ENCODE measurements at regions not wholly inside any gene's neighbourhood (a gene's known extent, or its start where the extent isn't known, plus 50 kb on each side); places are given as distances from the start of the nearest gene placed in this dataset.
"Not testable (repeated sequence)": the region's sequence is repeated elsewhere in the genome, so short reads cannot be mapped to it uniquely, and the experiment has no call there.

- intact Hi-C loops (cut with DNase I); DNase-seq: not testable (repeated sequence)
These were observed 280.1 kb upstream of the G2E3 start for GRCh38 chr14:30278856-30279255.

GRCh38 chr14:30283822-30284446, 275.0 kb upstream of the G2E3 start:
- intact Hi-C loops (cut with DNase I) = no loop called here

GRCh38 chr14:30284808-30285207, 274.1 kb upstream of the G2E3 start:
- intact Hi-C loops (cut with DNase I) = no loop called here
- DNase-seq = no peak

More at GRCh38 chr14:30283822-30284446, 275.0 kb upstream of the G2E3 start:
- DNase-seq = peak in 25 of 42 donors; percentile 8 to 65 (median 40)

GRCh38 chr14:30287579-30288445, 271.1 kb upstream of the G2E3 start:
- no peak for DNase-seq
- intact Hi-C loops (cut with DNase I) = no loop called here

GRCh38 chr14:30290001-30290400, 269.0 kb upstream of the G2E3 start:
- intact Hi-C loops (cut with DNase I) = no loop called here
- DNase-seq = no peak

DNA sequence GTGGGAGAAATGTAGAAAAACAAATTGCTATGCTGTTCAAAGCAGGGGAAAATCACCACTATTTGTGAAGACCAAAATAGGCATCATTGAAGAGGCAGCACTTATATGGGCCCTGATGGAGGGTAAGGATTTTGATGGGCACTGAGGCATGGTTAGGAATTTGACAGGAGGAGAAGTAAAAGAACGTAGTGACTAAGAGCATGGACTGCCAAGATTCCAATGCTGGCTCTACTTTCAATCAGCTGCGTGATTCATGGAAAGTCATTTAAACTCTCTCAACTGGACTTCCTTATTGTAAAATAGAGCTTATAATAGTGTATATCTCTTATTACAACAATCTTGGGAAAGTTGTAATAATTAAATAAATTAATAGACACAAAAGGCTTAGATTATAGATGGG, 267.7 kb upstream of the G2E3 start:
- intact Hi-C loops (cut with DNase I) = no loop called here
- no peak for DNase-seq

DNA sequence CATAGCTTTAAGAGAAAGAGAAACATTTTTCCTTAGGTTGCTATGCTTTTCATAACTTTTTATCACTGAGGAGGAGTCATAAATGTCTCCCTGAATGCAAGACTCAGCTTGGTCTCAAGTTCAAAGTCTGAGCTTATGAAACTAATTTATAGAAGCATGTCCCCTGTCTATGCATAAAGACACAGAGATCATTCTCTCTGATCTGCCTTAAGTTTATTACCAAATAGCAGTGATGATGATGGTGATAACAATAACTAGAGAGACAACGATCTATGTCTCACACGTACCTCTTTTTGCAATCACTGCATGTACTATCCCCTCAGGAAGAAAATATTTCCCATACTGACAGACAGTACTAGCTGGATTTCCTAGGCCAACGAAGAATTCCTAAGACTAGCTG, 266.4 kb upstream of the G2E3 start:
- intact Hi-C loops (cut with DNase I) = no loop called here
- DNase-seq = no peak

DNA sequence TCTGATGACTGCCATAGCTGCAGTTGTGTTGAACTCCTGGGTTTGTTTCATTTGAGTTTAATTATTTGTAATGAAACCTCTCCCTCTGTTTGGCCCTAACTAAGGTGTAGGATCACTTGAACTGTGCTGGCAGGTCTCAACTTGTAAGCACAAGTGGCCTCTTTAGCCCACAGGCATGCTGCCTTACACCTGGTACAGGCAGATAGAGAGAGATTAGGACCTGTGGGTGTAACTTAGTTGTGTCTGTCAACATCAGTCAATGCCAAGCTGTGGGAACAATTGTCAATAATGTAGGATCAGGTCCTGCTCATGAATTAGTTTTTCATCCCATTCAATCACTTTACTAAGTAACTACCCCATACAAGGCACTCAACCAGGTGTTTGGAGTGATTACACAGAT, 263.0 kb upstream of the G2E3 start:
- DNase-seq = no peak
- intact Hi-C loops (cut with DNase I) = no loop called here

DNA sequence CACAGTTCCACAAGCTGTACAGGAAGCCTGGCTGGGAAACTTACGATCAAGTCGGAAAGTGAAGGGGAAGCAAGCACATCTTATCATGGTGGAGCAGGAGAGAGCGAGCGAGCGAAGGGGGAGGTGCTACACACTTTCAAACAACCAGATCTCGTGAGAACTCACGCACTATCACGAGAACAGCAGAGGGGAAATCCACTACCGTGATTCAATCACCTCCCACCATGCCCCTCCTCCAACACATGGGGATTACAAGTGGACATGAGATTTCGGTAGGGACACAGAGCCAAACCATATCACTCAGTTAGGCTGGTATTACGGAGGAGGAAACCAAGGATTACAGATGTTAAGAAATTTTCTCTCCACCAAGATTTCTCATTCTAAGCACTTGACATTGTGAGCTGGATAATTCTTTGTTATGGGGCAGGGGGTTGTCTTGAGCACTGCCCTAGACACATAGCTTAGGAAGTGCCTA, 262.0 kb upstream of the G2E3 start:
- DNase-seq = no peak
- intact Hi-C loops (cut with DNase I) = no loop called here

DNA sequence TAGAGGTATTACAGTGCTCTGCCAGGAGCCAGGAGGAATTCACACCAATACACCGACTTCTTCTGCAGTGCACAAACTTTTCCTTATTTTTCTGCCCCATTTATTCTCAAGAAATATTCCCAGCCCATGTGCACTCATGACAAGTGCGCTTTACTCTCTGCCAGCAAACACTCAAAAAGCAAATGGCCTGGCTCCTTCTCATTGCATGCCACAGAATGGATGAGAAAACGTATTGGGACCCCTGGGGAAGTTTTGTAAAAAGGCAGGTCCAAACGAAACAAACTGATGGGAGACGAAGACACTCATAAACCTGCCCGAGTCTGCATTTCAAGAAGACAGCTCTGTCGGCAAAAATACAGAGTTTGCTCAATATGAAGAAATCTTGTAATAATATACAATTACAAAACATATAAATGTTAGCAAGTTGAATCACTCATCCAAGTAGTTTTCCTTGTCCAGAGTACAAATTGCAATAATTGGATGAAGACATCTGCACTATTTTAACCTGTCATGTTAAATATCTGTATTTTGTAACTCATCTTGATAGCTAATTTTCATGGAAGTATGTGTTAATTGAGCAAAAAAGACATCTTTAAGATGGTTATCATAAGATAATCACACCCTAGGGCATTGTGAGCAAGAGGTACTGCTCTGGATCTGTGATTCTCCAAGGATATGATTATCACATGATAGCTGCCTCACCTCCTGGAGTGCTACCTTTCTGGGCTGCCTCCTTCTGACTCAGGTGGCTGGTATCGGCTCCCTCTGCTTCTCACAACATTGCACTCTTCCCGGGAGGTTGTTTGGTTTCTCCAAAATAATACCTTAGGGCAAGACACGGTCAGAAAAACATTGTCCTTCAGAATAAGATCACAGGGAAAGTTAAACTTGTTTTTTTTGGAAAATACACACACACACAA, 260.8 kb upstream of the G2E3 start:
- no peak for DNase-seq
- intact Hi-C loops (cut with DNase I) = no loop called here

- DNase-seq = no peak
- intact Hi-C loops (cut with DNase I) = no loop called here
These were observed 259.0 kb upstream of the G2E3 start for GRCh38 chr14:30299915-30300314.

- DNase-seq = no peak
These were observed 255.6 kb upstream of the G2E3 start for GRCh38 chr14:30303350-30303749.

GRCh38 chr14:30305346-30305745, 253.6 kb upstream of the G2E3 start:
- intact Hi-C loops (cut with DNase I) = no loop called here
- DNase-seq = no peak

More at GRCh38 chr14:30303350-30303749, 255.6 kb upstream of the G2E3 start:
- intact Hi-C loops (cut with DNase I) = no loop called here

DNA sequence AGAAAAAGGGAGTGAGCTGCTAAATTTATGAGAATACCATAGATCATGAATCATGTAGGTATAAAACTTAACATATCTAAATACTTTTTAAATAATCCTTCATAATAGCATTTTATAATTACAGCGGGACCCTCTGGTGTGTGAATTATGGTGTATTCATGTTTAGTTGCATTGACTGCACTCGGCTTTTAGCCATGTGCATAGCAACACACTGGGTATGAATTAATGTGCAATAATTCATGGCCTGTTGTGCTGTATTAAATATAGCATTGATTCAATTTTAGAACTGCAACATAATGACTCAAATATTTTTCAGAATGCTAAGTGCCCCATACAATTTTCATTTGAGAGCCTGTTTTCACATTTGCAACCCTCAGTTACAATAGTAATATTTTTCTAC, 249.6 kb upstream of the G2E3 start:
- DNase-seq = no peak
- intact Hi-C loops (cut with DNase I) = no loop called here

GRCh38 chr14:30312214-30312613, 246.7 kb upstream of the G2E3 start:
- no peak for DNase-seq

DNA sequence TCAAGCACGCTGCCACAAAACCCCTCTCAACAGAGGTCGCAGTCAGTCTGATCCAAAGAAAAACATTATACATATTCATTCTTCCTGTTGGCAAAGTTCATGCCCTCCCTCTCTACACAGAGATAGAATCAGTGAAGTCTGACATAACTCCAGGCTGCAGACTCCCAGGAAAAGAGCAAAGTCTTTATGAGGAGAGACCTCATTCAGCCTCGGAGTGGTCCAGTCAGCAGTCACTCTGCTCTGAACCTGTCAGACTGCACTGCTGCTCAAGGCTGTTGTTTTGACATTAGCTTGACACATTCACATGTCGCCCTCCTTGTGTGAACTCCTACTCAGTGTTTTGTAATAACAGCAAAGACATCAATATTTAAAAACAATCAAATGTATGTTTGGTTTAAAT, 241.2 kb upstream of the G2E3 start:
- no peak for DNase-seq
- intact Hi-C loops (cut with DNase I) = loop anchor here (2.0 kb wide), 1 partner anchor 39 kb away; no protein-coding TSS in a partner anchor

More at GRCh38 chr14:30312214-30312613, 246.7 kb upstream of the G2E3 start:
- intact Hi-C loops (cut with DNase I) = no loop called here

GRCh38 chr14:30322819-30323218, 236.1 kb upstream of the G2E3 start:
- intact Hi-C loops (cut with DNase I) = no loop called here
- no peak for DNase-seq

DNA sequence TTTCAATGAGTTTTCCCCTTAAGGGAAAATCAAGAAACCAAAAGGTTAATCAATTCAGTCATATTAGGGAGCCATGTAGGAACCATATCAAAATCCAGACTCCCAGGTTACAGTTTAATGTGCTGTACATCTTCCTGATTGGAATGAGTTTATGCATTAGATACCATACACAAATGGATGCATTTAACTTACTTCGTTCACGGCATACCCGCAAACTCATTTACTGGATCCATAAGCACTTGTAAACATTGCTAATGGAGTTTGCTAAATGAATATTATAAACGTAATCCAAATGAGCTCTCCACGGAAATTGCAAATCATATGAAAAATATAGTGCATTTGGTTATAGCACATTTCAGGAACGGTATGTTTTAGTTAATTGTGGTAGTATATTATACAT, 228.9 kb upstream of the G2E3 start:
- intact Hi-C loops (cut with DNase I) = no loop called here

DNA sequence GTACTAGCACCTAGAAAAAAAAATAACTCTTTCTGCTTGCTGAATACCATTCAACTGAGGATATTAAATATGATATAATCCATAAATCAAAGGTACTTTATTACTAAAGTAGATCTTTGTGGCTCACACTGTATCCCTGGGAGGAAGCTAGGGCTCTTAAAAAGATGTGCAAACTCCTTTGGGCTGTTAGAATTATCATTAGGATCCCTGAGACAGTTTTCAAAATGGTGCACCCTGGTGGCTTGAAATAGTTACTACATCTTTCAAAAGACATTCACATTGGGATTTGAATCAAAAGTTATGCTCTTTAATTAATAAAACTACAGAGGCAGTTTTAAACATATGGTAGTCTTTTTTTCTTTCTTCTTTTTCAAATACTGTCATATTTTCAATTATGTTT, 228.5 kb upstream of the G2E3 start:
- no peak for DNase-seq
- intact Hi-C loops (cut with DNase I) = no loop called here

More for the DNA sequence above, 228.9 kb upstream of the G2E3 start:
- DNase-seq = no peak

Data from head of caudate nucleus (tissue), 42 donors.